Upper lobe of left lung (tissue), 4 donors: ENCODE measurements at regions not wholly inside any gene's neighbourhood (a gene's known extent, or its start where the extent isn't known, plus 50 kb on each side); places are given as distances from the start of the nearest gene placed in this dataset.

ENCODE experiments used
- EP300 ChIP-seq, 4 donors: sonication (generic); formaldehyde crosslinking; IDR thresholded peaks; one replicate each; pipeline ENCODE4 v1.5.1; 2017; ENCODE audit warnings: antibody characterized with exemption in 4 of 4, control low read depth in 2 of 4
- POLR2A ChIP-seq, 4 donors: fragments of 450-650 bp; IDR thresholded peaks; one replicate each; pipeline ENCODE4 v1.5.1; 2016 to 2017; ENCODE audit warnings: antibody characterized with exemption in 4 of 4, mild to moderate bottlenecking in 2 of 4
- POLR2AphosphoS5 ChIP-seq, 2 donors: sonication (generic); formaldehyde crosslinking; IDR thresholded peaks; one replicate each; pipeline ENCODE4 v1.5.1; 2017; ENCODE audit warnings: antibody characterized with exemption in 2 of 2
- TF ChIP-seq, protein P1 (sequence below), 6 experiments: fragments of 450-650 bp in 4 of 6; fragments of 200-600 bp in 2 of 6; sonication (generic) in 2 of 6; IDR thresholded peaks; one replicate each; pipeline ENCODE4 v1.5.1; 2016 to 2019; ENCODE audit warnings: antibody characterized with exemption in 6 of 6

- TF ChIP-seq, protein P1, sequence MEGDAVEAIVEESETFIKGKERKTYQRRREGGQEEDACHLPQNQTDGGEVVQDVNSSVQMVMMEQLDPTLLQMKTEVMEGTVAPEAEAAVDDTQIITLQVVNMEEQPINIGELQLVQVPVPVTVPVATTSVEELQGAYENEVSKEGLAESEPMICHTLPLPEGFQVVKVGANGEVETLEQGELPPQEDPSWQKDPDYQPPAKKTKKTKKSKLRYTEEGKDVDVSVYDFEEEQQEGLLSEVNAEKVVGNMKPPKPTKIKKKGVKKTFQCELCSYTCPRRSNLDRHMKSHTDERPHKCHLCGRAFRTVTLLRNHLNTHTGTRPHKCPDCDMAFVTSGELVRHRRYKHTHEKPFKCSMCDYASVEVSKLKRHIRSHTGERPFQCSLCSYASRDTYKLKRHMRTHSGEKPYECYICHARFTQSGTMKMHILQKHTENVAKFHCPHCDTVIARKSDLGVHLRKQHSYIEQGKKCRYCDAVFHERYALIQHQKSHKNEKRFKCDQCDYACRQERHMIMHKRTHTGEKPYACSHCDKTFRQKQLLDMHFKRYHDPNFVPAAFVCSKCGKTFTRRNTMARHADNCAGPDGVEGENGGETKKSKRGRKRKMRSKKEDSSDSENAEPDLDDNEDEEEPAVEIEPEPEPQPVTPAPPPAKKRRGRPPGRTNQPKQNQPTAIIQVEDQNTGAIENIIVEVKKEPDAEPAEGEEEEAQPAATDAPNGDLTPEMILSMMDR (IDR thresholded peaks at IDR 0.05): no peak
- TF ChIP-seq POLR2A (IDR thresholded peaks at IDR 0.05) (no peak), EP300 (IDR thresholded peaks at IDR 0.05) (no peak), POLR2AphosphoS5 (IDR thresholded peaks at IDR 0.05) (no peak)
These were observed 76.0 kb upstream of the CDH10 start for GRCh38 chr5:24720743-24721142.
